ENCODE measurements at regions not wholly inside any gene's neighbourhood (a gene's known extent, or its start where the extent isn't known, plus 50 kb on each side); places are given as distances from the start of the nearest gene placed in this dataset.
A peak's percentile ranks its signal among the peaks of the same experiment; 100 is the strongest.

DNA sequence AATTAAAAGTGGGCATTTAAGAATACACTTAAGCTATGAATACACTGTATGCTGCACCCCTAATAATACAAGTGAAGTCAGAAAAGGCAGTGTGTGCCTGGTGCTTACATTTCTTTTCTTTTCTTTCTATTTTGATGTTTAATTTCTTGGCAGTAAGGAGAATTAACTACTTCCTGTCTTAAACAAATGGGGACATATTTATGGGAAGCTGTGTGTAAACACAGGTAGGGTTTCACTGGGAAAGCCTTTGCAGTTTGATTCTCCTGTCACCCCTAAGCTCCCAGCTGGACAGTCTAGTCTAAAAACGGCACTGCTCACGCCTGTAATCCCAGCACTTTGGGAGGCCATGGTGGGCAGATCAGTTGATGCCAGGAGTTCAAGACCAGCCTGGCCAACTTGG lies 146.0 kb downstream of the MIS18A start:
- DNase-seq = no peak

DNA sequence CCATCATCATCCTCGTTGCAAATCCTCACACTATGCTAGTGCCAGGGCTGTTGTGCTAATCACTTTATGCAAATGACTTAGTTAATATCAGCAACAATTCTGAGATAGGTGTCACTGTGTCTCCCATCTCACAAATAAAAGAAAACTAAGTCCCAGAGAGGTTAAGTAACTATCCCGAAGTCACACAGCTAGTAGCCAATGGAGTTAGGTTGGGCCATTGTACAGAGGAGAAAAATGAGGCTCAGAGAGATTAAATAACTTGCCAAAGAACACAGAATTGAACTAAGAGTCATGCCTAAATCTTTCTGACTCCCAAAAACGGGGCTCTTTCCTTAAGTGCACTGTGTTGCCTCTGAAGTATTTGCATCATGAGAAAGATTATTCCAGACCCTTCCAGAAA lies 146.4 kb downstream of the MIS18A start:
- no peak for DNase-seq

DNA sequence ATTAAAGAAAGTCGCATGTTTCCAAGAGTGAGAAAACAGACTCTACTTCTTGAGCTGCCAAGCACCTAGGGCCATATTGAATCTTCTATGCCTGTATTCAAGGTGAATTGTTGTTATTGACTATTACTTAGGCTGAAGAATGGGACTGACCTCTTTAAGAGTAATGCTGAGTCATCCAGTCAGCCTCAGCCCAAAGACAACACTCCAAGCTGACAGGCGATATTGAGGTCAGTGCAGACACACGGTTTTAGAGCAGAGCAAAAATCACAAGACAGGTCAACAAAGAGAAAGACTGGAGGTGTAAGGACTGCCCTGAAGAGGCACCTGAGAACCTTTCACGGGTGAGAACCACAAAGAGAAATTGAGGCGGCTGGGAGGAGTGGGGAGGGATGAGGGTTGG lies 146.9 kb downstream of the MIS18A start:
- no peak for DNase-seq

GRCh38 chr21:32131164-32131563 lies 147.7 kb downstream of the MIS18A start:
- no peak for DNase-seq

- no peak for DNase-seq
Measured at GRCh38 chr21:32130031-32130891, 148.6 kb downstream of the MIS18A start.

- DNase-seq = no peak
Measured at GRCh38 chr21:32127081-32127480, 151.8 kb downstream of the MIS18A start.

DNA sequence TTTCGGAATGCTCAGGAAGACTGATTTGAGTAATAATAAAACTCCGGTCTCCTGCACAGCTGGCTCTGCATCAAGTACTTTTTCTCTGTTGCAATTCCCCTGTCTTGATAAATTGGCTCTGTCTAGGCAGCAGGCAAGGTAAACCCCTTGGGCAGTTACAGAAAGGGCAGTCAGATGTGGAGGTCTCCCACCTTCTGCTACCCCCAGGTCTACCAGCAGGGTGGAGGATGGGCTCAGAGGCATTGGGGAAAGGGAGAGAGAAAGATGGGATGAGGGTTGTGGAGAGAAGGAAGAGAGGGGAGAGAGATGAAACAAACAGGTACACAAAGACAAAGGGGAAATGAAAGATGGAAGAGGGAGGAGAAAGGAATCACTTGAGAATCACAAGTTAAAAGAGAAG lies 156.8 kb downstream of the MIS18A start:
- DNase-seq = no peak

- no peak for DNase-seq
Measured at GRCh38 chr21:32120230-32120629, 158.6 kb downstream of the MIS18A start.

GRCh38 chr21:32119811-32120210 lies 159.0 kb downstream of the MIS18A start:
- DNase-seq = no peak

- no peak for DNase-seq
Measured at GRCh38 chr21:32119389-32119788, 159.5 kb downstream of the MIS18A start.

DNA sequence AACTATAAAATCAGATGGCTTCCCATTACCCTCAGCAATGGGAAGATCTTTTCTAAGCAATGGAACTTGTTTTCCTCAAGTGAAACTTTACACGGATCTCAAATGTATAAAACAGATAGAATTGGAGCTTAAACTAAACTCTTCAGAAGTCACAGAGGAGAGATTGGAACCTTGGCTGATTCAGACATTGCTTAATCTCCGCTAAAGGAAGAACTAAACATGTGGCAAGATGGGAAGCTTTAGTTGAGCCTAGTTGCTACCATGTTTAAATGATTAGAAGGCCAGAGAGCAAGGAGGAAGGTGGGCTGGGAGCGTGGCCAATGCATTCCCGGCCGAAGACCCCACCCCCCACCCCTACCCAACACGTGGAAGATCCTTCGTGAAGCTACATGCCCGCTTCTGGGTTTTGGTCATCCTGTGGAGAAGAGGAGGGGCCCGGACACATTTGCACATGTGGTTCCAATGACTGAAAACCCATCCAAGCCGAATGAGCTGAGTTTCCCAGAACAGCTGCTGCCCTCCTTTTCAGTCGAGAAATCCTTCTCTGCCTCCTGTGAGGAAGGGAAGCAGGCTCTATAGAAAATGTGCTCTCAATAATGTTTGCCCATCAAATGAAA lies 164.3 kb downstream of the MIS18A start:
- no peak for DNase-seq

DNA sequence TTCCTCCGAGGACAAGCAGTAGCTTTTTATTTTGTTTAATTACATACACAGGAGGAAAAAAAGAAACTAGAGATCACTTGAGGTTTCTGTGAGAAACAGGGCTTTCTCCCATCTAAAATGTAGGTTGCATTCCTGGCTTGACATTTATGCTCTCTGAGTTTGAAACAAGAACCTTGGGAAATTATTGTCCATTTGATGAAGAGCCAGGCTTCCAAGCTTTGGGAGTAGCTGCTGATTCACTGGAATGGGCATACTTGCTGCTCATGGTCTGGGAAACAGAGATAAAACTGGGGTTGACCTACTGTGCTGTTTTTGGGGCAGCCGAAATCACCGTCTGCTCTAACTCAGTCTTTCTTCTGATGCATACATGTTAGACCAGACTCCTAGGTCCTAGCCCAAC lies 165.4 kb downstream of the MIS18A start:
- no peak for DNase-seq

GRCh38 chr21:32112195-32112594 lies 166.7 kb downstream of the MIS18A start:
- DNase-seq = no peak

GRCh38 chr21:32108566-32108965 lies 170.3 kb downstream of the MIS18A start:
- no peak for DNase-seq

GRCh38 chr21:32103361-32103760 lies 175.5 kb downstream of the MIS18A start:
- no peak for DNase-seq

- no peak for DNase-seq
Measured at GRCh38 chr21:32102426-32102825, 176.4 kb downstream of the MIS18A start.

DNA sequence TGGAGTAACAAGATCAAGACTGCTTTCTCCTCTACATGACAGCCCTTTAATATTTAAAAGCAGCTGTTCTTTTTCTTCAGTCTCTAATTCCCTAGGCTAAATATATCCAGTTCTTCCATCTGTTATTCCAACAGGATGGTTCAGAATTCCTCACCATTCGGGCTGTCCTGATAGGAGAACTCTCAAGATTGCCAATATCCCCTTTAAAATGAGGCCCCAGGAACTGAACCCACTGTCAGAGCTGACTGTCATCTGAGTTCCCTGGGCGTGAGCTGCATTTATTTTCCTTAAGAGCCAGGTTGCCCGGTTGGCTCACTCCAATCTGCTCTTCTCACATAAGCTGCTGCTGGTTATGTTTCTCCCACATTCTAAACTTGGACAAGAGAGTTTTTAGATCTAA lies 177.6 kb downstream of the MIS18A start:
- DNase-seq = no peak

DNA sequence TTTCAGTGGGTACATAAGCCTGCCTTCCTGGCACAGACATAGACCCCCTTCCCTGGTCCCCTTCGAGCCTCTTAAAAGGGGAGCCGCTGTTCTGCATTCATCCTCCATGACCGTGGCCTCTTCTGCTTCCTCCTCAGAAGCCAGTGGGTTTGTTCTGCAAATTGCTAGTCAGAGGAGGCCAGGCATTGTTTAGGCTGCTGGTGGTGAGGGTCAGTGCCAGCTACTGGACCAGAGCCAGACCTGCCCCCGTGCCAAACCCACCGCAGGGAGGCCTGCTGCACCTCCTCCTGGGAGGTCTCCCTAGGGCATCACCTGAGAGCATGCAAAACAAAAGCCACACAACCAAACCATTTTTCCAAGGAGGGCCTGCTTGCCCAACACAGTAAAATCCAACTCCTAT lies 178.4 kb downstream of the MIS18A start:
- DNase-seq = no peak

GRCh38 chr21:32099812-32100416 lies 178.9 kb downstream of the MIS18A start:
- no peak for DNase-seq

- DNase-seq = peak; percentile 25
Measured at GRCh38 chr21:32096411-32096810, 182.4 kb downstream of the MIS18A start.

DNA sequence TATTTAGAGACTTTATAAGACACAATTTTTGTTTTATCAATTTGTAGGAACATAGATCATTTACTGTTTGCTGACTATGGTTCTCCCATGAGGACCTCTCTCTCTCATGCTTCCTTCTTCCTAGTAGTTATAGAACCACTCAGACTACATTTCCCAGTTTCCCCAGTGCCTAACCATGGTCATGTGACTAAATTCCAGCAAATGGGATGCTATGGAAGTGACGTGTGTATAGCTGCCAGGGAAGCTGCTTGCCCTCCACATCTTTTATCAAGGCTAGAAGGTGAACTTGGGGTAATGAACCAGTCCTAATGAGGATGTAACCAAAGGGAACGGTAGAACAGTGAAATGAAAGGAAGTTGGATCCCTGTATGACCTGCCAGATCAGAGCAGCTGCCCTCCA lies 184.0 kb downstream of the MIS18A start:
- DNase-seq = no peak

- no peak for DNase-seq
Measured at GRCh38 chr21:32093646-32094462, 185.0 kb downstream of the MIS18A start.

- DNase-seq = no peak
Measured at GRCh38 chr21:32090956-32091355, 187.9 kb downstream of the MIS18A start.
